HG02588 (cell line): ENCODE measurements at regions not wholly inside any gene's neighbourhood (a gene's known extent, or its start where the extent isn't known, plus 50 kb on each side); places are given as distances from the start of the nearest gene placed in this dataset.

Experiments
- ATAC-seq: cut with Tn5 transposase; IDR thresholded peaks from one replicate; pipeline ENCODE4 v1.9.1; 2021; ENCODE audit warnings: mild to moderate bottlenecking, moderate library complexity; ENCODE audit not compliant: unreplicated experiment

DNA sequence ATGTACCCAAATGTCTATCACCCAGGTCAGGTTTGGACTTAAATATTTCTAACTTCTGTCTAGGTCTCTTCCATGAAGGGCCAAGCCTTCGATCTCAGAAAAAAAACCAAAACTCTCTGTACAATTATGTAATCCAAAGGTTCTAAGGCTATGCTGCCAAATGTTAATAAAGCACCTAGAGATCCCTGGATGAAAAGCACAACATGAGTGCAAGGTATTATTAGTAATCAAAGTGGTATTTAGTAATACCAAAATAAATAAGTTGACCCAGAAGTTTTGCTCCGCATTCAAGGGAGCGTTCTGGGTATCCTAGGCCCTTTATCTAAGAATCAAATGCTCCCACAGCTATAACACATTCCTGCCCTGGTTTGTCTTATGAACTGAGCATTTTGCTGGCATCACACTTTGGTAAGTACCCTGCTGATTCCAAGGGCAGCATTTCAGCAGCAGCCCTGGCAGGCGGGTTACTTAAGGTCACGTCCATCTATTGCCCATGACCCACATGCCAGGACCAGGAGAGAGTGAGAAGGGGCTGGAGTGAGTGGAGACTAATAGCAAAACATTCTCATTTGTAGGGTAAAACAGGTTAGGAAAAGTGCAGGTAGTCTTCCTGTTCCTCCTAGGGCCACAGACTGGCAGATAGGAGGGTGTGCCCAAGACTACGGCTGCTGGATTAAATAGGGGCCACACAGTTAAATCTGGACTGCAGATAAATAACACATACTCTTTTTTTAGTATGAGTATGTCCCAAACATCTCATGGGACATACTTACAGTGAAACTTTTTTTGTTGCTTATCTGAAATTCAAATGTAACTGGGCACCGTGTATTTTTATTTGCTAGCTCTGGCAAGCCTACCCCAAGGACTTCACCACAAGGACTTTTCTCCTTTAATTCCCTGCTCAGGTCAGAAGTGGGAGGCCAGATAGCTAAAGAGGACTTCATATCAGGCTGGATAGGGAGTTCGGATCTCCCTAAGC is 76.0 kb upstream of the SNRK start:
- no peak for ATAC-seq

DNA sequence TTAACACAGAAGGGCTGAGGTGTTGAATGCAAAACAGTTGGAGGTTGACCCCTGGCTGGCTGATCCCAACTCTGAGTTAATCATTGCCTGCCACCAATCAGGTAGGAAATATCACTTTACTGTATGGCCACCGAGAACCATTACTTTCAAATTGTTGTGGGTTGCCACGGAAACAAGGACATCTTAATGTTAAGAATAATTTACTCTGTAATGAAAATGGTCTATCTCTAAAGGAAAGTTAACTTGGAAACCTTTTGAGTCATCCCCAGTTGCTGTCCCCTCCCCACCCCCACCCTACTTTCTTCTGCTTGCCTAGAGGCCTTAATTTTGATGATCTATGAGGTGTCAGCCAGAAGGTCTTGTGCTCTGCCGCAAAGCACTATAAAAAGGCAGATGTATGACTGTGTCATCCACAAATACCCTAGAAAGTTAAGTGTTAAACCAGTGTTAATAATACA is 78.7 kb upstream of the SNRK start:
- no peak for ATAC-seq

DNA sequence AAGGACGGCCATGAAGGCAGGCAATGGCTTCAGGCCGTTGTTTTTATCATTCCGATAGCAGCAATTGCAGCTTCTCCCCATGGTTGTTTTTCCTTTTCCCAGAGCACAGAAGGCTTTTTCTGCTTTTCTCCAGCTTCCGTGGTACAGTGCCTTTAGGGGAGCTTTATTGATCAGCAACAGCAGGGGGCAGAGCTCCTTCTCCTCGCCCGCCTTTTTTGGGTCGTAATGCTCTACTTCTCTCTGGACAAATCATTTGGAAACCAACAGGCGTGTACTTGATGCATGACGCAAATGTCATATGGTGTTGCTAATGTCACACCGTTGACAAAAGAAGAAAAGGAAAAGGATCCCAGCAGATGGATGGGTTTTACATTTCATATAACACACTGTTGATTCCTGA is 79.7 kb upstream of the SNRK start:
- ATAC-seq: no peak

- ATAC-seq: no peak
Observed at GRCh38 chr3:43206105-43206504, 80.2 kb upstream of the SNRK start.

- ATAC-seq: no peak
Observed at GRCh38 chr3:43203022-43203421, 83.3 kb upstream of the SNRK start.

DNA sequence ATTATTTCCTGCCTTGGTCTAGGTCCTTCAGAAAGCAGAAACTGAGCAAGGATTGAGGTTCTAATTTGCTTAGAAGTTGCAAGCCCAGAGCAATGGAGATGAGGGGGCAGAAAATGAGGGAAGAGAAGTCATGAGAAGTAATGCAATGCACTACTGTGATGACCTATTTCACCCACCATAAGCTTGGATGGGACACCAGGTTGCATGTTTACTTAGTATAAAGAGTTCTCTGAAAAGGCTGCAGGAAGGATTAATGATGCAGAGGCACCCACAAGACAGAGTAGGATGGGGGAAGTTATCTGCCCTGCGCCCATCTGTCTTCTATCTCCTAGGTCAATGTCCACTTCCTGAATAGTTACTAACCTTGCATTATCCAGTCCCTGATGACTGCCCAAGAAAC is 84.8 kb upstream of the SNRK start:
- ATAC-seq: no peak

GRCh38 chr3:43199645-43200306 is 86.6 kb upstream of the SNRK start:
- no peak for ATAC-seq

- ATAC-seq: no peak
Observed at GRCh38 chr3:43198791-43199644, 87.3 kb upstream of the SNRK start.

- ATAC-seq: no peak
Observed at GRCh38 chr3:43198301-43198700, 88.0 kb upstream of the SNRK start.

GRCh38 chr3:43197181-43197580 is 89.2 kb upstream of the SNRK start:
- no peak for ATAC-seq

DNA sequence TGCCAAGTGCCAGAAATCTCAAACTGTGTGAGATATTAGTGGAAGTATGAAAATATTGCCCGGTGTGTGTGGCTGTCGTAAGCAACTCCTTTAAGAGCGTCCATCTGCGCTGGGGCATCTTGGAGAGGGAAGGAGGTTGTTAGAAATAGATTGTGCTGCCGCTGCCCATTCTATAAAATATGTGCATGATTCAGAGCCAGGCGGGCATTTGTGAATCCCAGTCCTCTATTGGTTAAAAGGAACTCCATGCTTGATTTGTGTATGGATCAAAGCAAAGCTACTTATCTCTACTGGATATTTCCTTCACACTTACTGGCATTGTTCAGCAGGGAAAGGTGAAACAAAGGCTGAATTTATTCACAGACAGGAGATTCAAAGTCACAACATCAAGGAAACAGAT is 89.6 kb upstream of the SNRK start:
- ATAC-seq: no peak

- ATAC-seq: no peak
Observed at GRCh38 chr3:43195115-43195498, 89.2 kb upstream of the POMGNT2 start.

- no peak for ATAC-seq
Observed at GRCh38 chr3:43194490-43195114, 88.7 kb upstream of the POMGNT2 start.

DNA sequence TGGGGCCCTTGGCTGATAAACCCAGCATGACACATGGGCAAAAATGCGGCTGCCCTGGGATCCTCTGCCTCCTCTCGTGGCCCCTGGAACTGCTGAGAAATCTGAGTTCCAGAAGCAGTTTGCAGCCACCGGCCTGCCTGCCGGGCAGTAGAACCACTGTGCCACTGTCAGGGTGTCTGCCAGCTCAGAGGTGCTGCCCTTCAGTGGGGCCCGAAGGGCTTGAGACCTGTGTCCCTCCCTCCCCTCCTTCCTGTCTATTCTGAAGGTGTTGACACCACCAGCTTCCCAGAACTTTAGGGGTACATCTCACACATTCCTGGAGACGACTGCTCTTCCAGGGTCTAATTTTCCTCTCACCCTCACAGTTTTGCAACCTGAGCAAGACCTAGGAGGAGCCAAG is 88.2 kb upstream of the POMGNT2 start:
- ATAC-seq: no peak

DNA sequence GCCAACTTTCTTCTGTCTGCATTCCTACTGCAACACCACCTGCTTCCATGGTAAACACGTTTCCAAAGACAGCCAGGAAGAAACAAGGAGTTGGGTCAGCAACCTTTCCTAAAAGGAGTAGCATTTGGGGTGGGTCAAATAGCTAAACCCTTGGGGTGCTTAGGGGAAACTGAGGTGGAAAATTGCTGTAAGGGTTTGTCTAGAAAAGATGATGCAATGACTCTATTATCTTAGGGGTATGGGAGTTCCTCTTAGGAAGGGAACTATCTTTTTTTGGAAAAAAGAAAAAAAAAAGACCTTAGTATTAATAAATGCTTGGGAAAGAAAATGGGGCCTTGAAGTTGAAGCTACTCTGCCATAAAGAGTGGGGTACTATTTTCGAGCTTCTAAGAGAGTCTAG is 86.1 kb upstream of the POMGNT2 start:
- no peak for ATAC-seq

DNA sequence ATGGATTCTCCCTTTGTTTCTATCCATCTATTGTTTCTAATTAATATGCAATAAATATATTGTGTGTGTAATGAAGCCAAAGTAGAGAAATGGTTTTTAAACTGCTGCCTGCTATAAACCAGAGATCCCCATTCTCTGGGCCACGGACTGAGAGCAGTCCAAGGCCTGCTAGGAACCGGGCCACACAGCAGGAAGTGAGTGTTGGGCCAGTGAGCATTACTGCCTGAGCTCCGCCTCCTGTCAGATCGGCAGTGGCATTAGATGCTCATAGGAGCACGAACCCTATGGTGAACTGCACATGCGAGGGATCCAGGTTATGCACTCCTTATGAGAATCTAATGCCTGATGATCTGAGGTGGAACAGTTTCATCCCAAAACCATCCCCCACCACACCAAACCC is 85.2 kb upstream of the POMGNT2 start:
- ATAC-seq: no peak

DNA sequence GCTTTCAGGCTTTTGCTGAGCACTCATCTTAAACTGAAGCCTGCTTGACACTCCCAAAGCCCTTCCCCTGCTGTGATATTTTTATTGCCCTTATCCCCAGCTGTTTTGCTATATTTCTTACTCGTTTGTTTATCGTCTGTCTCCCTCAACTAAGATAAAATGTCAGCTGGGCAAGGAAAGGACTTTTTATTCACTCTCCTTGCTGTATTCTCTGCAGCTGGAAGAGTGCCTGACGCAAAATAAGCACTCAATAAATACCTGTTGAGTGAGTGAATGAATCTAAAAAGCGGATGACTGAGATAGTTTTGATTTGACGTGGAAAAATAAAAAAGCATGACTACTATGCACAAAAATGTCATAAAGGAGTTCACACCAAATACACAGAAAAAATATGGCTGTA is 84.8 kb upstream of the POMGNT2 start:
- no peak for ATAC-seq

DNA sequence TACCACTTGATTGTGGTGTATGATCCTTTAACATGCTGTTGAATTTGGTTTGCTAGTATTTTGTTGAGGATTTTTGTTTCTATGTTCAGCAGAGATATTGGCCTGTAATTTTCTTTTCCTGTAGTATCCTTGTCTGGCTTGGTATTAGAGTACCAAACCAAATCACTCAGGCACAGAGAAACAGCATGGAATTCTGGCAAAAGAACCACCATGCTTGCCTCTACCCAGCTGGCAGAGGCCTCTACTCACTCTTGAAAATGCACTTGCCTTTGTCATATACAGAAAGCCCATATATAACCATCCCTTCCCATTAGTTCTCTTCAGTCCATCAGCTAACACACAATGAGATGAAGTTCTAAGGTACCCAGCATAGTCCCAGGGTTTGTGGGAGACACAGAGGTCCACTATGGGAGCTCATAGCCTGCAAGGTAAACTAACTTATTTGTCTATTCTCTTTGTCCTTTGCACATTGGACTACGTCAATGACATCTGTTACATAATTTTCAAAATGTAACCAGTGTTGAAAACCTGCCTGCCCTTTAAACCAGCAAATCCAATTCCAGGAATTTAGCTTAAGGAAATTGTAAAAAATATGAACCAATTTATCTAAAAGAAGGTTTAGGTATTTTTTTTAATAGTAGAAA is 82.1 kb upstream of the POMGNT2 start:
- ATAC-seq: no peak

DNA sequence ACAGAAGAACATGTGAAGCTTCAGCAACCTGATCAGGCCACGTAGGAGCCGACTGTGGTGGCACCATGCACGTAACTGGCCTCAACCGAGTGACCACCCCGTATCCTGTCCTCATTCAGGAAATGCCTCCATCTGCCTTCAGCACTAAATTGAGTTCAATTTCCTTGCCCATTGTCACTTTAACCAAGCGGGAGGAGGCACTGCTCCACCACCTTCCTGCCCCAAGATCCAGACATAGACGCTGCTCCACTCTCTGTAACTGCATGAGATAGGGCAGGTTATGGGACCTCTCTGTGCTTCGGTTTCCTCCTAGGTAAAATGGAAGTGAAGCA is 80.1 kb upstream of the POMGNT2 start:
- no peak for ATAC-seq

DNA sequence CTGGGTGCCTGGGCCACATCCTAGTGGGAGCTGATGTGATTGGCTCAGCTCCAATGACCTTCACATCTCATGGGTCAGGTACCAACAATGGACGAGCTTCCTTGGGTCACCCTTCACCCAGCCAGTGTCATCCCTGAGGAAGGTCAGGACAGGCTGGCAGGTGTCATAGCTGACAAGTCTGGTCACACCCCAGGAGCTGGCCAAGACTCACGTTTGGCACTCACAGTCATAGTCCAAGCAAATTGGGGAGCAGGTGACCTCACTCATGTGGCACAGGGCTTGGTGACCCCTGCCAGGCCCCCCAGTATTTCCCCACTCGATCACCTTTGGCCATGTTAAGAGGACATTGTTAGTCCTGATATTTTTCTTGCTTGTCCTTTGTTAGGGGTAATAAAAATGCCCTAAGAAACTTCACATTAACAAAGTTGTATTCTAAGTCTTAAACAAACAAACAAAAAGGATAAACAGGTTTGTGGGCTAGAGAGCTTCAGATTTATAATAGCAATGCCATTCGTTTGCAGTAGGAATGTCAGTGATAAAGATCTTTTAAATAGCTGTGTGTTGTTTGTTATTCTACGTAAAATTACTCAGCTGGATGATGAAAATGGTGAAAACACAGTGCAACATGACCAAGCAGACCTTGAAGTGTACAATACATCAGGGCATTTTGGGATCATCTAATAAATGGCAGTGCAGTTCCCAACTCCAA is 79.5 kb upstream of the POMGNT2 start:
- no peak for ATAC-seq
